GM10266 (cell line): ENCODE measurements at regions not wholly inside any gene's neighbourhood (a gene's known extent, or its start where the extent isn't known, plus 50 kb on each side); places are given as distances from the start of the nearest gene placed in this dataset.

ENCODE experiments used
- DNase-seq: peaks from one replicate; pipeline ENCODE4 v3.0.0; 2012; ENCODE audit errors: extremely low spot score
- CTCF ChIP-seq: IDR thresholded peaks from 2 replicates; pipeline ENCODE4 v1.5.1; 2012; ENCODE audit warnings: mild to moderate bottlenecking, low read depth; ENCODE audit not compliant: control insufficient read depth, insufficient read depth; ENCODE audit errors: missing control alignments

- DNase-seq = no peak
- TF ChIP-seq CTCF = no peak
Measured at GRCh38 chr3:43966126-43966525, 275.4 kb downstream of the ABHD5 start.

- TF ChIP-seq CTCF = no peak
- DNase-seq = no peak
Measured at GRCh38 chr3:43966530-43966929, 275.2 kb upstream of the TOPAZ1 start.

- no peak for TF ChIP-seq CTCF
- DNase-seq = no peak
Measured at GRCh38 chr3:43968465-43968864, 273.2 kb upstream of the TOPAZ1 start.

GRCh38 chr3:43969944-43970343 is 271.7 kb upstream of the TOPAZ1 start:
- no peak for TF ChIP-seq CTCF
- DNase-seq = no peak

- TF ChIP-seq CTCF = no peak
- DNase-seq = no peak
Measured at GRCh38 chr3:43970351-43970750, 271.3 kb upstream of the TOPAZ1 start.

GRCh38 chr3:43970920-43971319 is 270.8 kb upstream of the TOPAZ1 start:
- no peak for TF ChIP-seq CTCF
- no peak for DNase-seq

GRCh38 chr3:43971486-43971885 is 270.2 kb upstream of the TOPAZ1 start:
- TF ChIP-seq CTCF = no peak
- no peak for DNase-seq

- DNase-seq = no peak
Measured at GRCh38 chr3:43978708-43979107, 263.0 kb upstream of the TOPAZ1 start.

More at GRCh38 chr3:43978708-43979107, 263.0 kb upstream of the TOPAZ1 start:
- TF ChIP-seq CTCF = no peak
